OCI-LY7 (cell line): ENCODE measurements at regions not wholly inside any gene's neighbourhood (a gene's known extent, or its start where the extent isn't known, plus 50 kb on each side); places are given as distances from the start of the nearest gene placed in this dataset.
A peak's percentile ranks its signal among the peaks of the same experiment; 100 is the strongest.

Experiments used
- BruUV-seq: library from RNA; stranded (reverse); fragments of 400-500 nt; replicated peaks from 2 replicates; lab custom pipeline; 2021; lab: Mats Ljungman, UMichigan
- CTCF ChIA-PET: fragments of 300-600 bp; sonication (Branson Sonifier 250); formaldehyde crosslinking; loops from one replicate; lab custom pipeline; 2022; ENCODE audit warnings: antibody characterized with exemption; ENCODE audit not compliant: unreplicated experiment; lab: Charles Lee
- POLR2A ChIA-PET: fragments of 300-600 bp; sonication (Branson Sonifier 250); formaldehyde crosslinking; loops from one replicate; lab custom pipeline; 2022; ENCODE audit warnings: antibody characterized with exemption; lab: Charles Lee
- DNase-seq: peaks from one replicate; pipeline ENCODE4 v3.0.0-alpha.2; 2015; ENCODE audit warnings: low spot score
- H2AFZ ChIP-seq: fragments of 200-600 bp; sonication (generic), shearing (Covaris generic); 2 replicates; pipeline ENCODE4 v1.6.1; 2014; ENCODE audit warnings: mild to moderate bottlenecking, antibody characterized with exemption, low read length, moderate library complexity
- H3K27ac ChIP-seq: fragments of 200-600 bp; sonication (generic); 2 replicates; pipeline ENCODE4 v1.5.1; 2014; ENCODE audit warnings: mixed run types, low read depth, mild to moderate bottlenecking, moderate library complexity, low read length, inconsistent platforms; ENCODE audit not compliant: poor library complexity, severe bottlenecking
- H3K36me3 ChIP-seq: fragments of 200-600 bp; sonication (generic); 2 replicates; pipeline ENCODE4 v1.6.1; 2014; ENCODE audit warnings: mild to moderate bottlenecking, antibody characterized with exemption, low read length, moderate library complexity, mixed read lengths; ENCODE audit not compliant: insufficient read depth
- H3K4me1 ChIP-seq: fragments of 200-600 bp; sonication (generic); 2 replicates; pipeline ENCODE4 v1.5.1; 2014; ENCODE audit warnings: mild to moderate bottlenecking, low read length; ENCODE audit not compliant: insufficient read depth, poor library complexity, severe bottlenecking
- H3K4me2 ChIP-seq: fragments of 200-600 bp; sonication (generic); 2 replicates; pipeline ENCODE4 v1.6.1; 2014; ENCODE audit warnings: mild to moderate bottlenecking, low read length
- H3K4me3 ChIP-seq: fragments of 200-600 bp; sonication (generic); 2 replicates; pipeline ENCODE4 v1.5.1; 2014; ENCODE audit warnings: mild to moderate bottlenecking, low read depth, low read length; ENCODE audit not compliant: poor library complexity, severe bottlenecking
- H3K79me2 ChIP-seq: fragments of 200-600 bp; sonication (generic); 2 replicates; pipeline ENCODE4 v1.6.1; 2016; ENCODE audit warnings: low read depth, mild to moderate bottlenecking, low read length, moderate library complexity, mixed read lengths; ENCODE audit not compliant: insufficient read depth
- H3K9me2 ChIP-seq: fragments of 200-600 bp; sonication (generic); 2 replicates; pipeline ENCODE4 v1.6.1; 2016; ENCODE audit warnings: mild to moderate bottlenecking, low read length, mixed read lengths; ENCODE audit not compliant: insufficient read depth
- H3K9me3 ChIP-seq: fragments of 200-600 bp; sonication (generic); 2 replicates; pipeline ENCODE4 v1.6.1; 2014; ENCODE audit warnings: mild to moderate bottlenecking, mixed run types, low read length, mixed read lengths
- H4K20me1 ChIP-seq: fragments of 200-600 bp; sonication (generic); 2 replicates; pipeline ENCODE4 v1.6.1; 2014; ENCODE audit warnings: mild to moderate bottlenecking, antibody characterized with exemption, low read length, moderate library complexity, mixed read lengths; ENCODE audit not compliant: insufficient read depth
- CTCF ChIP-seq: fragments of 200-600 bp; sonication (generic); conservative IDR thresholded peaks from 2 replicates; pipeline ENCODE4 v1.5.1; 2014; ENCODE audit warnings: mild to moderate bottlenecking, antibody characterized with exemption, low read length, moderate library complexity, mixed read lengths
- EZH2phosphoT487 ChIP-seq: fragments of 200-600 bp; sonication (generic); IDR thresholded peaks from 2 replicates; pipeline ENCODE4 v1.6.1; 2018; ENCODE audit warnings: low read depth, borderline replicate concordance, mild to moderate bottlenecking, mixed run types, antibody characterized with exemption, low read length, moderate library complexity, mixed read lengths
- intact Hi-C: fragments of 100-400 bp; cut with micrococcal nuclease; formaldehyde crosslinking; loops from one replicate; pipeline ENCODE4 v1.10.0; 2022; ENCODE audit not compliant: unreplicated experiment

GRCh38 chr5:25858019-25858418 lies 1180.4 kb downstream of the CDH9 start:
- CTCF ChIA-PET: no interaction called here
- Histone ChIP-seq H3K79me2 (no peaks in the 10 kb centered on the region), H4K20me1 (no peaks in the 10 kb centered on the region), H2AFZ (no peak overlapping the region), H3K4me3 (no peak overlapping the region), H3K4me1 (no peaks in the 10 kb centered on the region), H3K9me3 (no peaks in the 10 kb centered on the region), H3K9me2 (no peaks in the 10 kb centered on the region), H3K4me2 (no peak overlapping the region), H3K27ac (no peak overlapping the region), H3K36me3 (no peaks in the 10 kb centered on the region)
- intact Hi-C loops: no loop called here
- TF ChIP-seq CTCF (peak; percentile 41), EZH2phosphoT487 (no peak)
- BruUV-seq: no TSS peak
- POLR2A ChIA-PET: no interaction called here
- no peak for DNase-seq

GRCh38 chr5:25851301-25851700 lies 1187.1 kb downstream of the CDH9 start:
- ChIA-PET CTCF (no interaction called here), POLR2A (no interaction called here)
- no peaks in the 10 kb centered on the region for H3K36me3 ChIP-seq
- H3K4me1 ChIP-seq: no peaks in the 10 kb centered on the region
- H2AFZ ChIP-seq: no peak overlapping the region
- H3K9me2 ChIP-seq: no peaks in the 10 kb centered on the region
- no TSS peak for BruUV-seq
- no peaks in the 10 kb centered on the region for H4K20me1 ChIP-seq
- H3K4me3 ChIP-seq: no peak overlapping the region
- TF ChIP-seq EZH2phosphoT487 (no peak), CTCF (no peak)
- no peak overlapping the region for H3K4me2 ChIP-seq
- no peak overlapping the region for H3K27ac ChIP-seq
- H3K79me2 ChIP-seq: no peaks in the 10 kb centered on the region
- H3K9me3 ChIP-seq: no peaks in the 10 kb centered on the region
- intact Hi-C loops: no loop called here
- no peak for DNase-seq

- BruUV-seq: no TSS peak
- TF ChIP-seq CTCF: no peak
- no peak for TF ChIP-seq EZH2phosphoT487
- Histone ChIP-seq H3K9me3 (no peaks in the 10 kb centered on the region), H3K4me1 (no peaks in the 10 kb centered on the region), H3K79me2 (no peaks in the 10 kb centered on the region), H4K20me1 (no peaks in the 10 kb centered on the region), H3K9me2 (no peaks in the 10 kb centered on the region), H3K27ac (no peak overlapping the region), H3K36me3 (no peaks in the 10 kb centered on the region), H3K4me2 (no peak overlapping the region), H3K4me3 (no peak overlapping the region), H2AFZ (no peak overlapping the region)
- intact Hi-C loops: no loop called here
- ChIA-PET POLR2A (no interaction called here), CTCF (no interaction called here)
- DNase-seq: no peak
Observed at GRCh38 chr5:25850581-25850980, 1187.8 kb downstream of the CDH9 start.
